ENCODE measurements at regions not wholly inside any gene's neighbourhood (a gene's known extent, or its start where the extent isn't known, plus 50 kb on each side); places are given as distances from the start of the nearest gene placed in this dataset.

GRCh38 chr1:81430955-81431623 lies 369.6 kb upstream of the ADGRL2 start:
- TF ChIP-seq CTCF (IDR thresholded peaks at IDR 0.05) (no peak), POLR2A (IDR thresholded peaks at IDR 0.05) (no peak)
